Astrocyte (in vitro differentiated cells and primary cell): ENCODE measurements at regions not wholly inside any gene's neighbourhood (a gene's known extent, or its start where the extent isn't known, plus 50 kb on each side); places are given as distances from the start of the nearest gene placed in this dataset.

Source experiments
- EZH2 ChIP-seq: IDR thresholded peaks from 2 replicates; pipeline ENCODE4 v1.6.1; 2012; ENCODE audit warnings: mild to moderate bottlenecking, low read length, inconsistent platforms; ENCODE audit not compliant: insufficient read depth
- TF ChIP-seq, protein P1 (sequence below): IDR thresholded peaks from 2 replicates; pipeline ENCODE4 v1.5.1; 2011; ENCODE audit warnings: low read depth, mild to moderate bottlenecking, inconsistent platforms, low read length, moderate library complexity; ENCODE audit not compliant: insufficient read depth

DNA sequence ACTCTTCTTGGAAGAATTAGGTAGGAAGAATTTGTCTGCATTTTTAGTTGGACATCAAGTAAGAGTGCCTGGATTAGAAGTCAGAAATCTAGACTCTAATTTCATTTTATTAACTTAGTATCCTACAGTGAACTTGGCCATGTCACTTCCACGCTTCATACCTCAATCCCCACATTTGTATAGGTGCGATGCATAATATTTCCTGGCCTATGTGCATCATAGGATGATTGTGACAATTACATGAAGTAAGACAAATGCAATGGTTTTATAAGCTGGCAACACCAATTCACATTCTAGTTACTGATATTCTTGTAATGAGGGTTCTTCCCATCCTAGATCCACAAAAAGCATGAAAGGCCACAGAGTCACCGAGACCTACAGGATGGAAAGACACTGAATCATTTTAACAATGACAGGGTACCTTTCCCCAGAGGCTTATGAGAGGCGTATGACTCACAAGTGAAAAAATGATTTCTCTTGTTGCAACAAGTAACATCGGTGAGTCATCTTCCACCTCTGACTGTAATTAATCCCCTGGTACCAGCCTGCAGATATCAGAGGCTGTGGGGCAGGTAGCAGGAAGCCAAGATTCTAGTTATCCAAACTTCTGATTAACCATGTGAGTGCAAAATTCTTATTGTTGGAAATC, 56.0 kb upstream of the OR5AK2 start:
- TF ChIP-seq, protein P1, sequence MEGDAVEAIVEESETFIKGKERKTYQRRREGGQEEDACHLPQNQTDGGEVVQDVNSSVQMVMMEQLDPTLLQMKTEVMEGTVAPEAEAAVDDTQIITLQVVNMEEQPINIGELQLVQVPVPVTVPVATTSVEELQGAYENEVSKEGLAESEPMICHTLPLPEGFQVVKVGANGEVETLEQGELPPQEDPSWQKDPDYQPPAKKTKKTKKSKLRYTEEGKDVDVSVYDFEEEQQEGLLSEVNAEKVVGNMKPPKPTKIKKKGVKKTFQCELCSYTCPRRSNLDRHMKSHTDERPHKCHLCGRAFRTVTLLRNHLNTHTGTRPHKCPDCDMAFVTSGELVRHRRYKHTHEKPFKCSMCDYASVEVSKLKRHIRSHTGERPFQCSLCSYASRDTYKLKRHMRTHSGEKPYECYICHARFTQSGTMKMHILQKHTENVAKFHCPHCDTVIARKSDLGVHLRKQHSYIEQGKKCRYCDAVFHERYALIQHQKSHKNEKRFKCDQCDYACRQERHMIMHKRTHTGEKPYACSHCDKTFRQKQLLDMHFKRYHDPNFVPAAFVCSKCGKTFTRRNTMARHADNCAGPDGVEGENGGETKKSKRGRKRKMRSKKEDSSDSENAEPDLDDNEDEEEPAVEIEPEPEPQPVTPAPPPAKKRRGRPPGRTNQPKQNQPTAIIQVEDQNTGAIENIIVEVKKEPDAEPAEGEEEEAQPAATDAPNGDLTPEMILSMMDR, result no peak
- TF ChIP-seq EZH2, result no peak
